Osteocyte (in vitro differentiated cells): ENCODE measurements at regions not wholly inside any gene's neighbourhood (a gene's known extent, or its start where the extent isn't known, plus 50 kb on each side); places are given as distances from the start of the nearest gene placed in this dataset.

Experiments used
- DNase-seq: peaks from one replicate; pipeline ENCODE4 v3.0.0; 2021; ENCODE audit warnings: mixed read lengths; ENCODE audit not compliant: unreplicated experiment; ENCODE audit errors: extremely low spot score
- H3K27ac Mint-ChIP-seq: one replicate; pipeline ENCODE4 v1.8.0; 2021; ENCODE audit warnings: mild to moderate bottlenecking, mixed read lengths; ENCODE audit not compliant: unreplicated experiment
- H3K27me3 Mint-ChIP-seq: one replicate; pipeline ENCODE4 v1.8.0; 2021; ENCODE audit warnings: mixed read lengths; ENCODE audit not compliant: unreplicated experiment
- H3K36me3 Mint-ChIP-seq: one replicate; pipeline ENCODE4 v1.8.0; 2021; ENCODE audit warnings: mixed read lengths; ENCODE audit not compliant: unreplicated experiment
- H3K4me1 Mint-ChIP-seq: one replicate; pipeline ENCODE4 v1.8.0; 2021; ENCODE audit warnings: mixed read lengths; ENCODE audit not compliant: unreplicated experiment
- H3K4me3 Mint-ChIP-seq: one replicate; pipeline ENCODE4 v1.8.0; 2021; ENCODE audit warnings: mild to moderate bottlenecking, moderate library complexity, mixed read lengths; ENCODE audit not compliant: unreplicated experiment
- H3K9me3 Mint-ChIP-seq: one replicate; pipeline ENCODE4 v1.8.0; 2021; ENCODE audit warnings: mixed read lengths; ENCODE audit not compliant: unreplicated experiment
- CTCF ChIP-seq: fragments of 200-600 bp; sonication (generic); IDR thresholded peaks from 2 replicates; pipeline ENCODE4 v1.5.0; 2021; ENCODE audit warnings: antibody characterized with exemption, mild to moderate bottlenecking, moderate library complexity

- no peak overlapping the region for H3K27ac Mint-ChIP-seq
- no peak for TF ChIP-seq CTCF
Observed at GRCh38 chr5:175220549-175220948, 223.4 kb downstream of the DRD1 start.

GRCh38 chr5:175219366-175219765, 224.6 kb downstream of the DRD1 start:
- peaks cover 4% of the 10 kb centered on the region for H3K9me3 Mint-ChIP-seq
- no peak for DNase-seq
- TF ChIP-seq CTCF, result no peak
- H3K4me1 Mint-ChIP-seq, result no peaks in the 10 kb centered on the region
- no peak overlapping the region for H3K27ac Mint-ChIP-seq
- no peaks in the 10 kb centered on the region for H3K27me3 Mint-ChIP-seq
- H3K4me3 Mint-ChIP-seq, result no peak overlapping the region
- no peaks in the 10 kb centered on the region for H3K36me3 Mint-ChIP-seq

More at GRCh38 chr5:175220549-175220948, 223.4 kb downstream of the DRD1 start:
- Mint-ChIP-seq H3K9me3 (peaks cover 4% of the 10 kb centered on the region), H3K4me1 (no peaks in the 10 kb centered on the region), H3K27me3 (no peaks in the 10 kb centered on the region), H3K36me3 (no peaks in the 10 kb centered on the region), H3K4me3 (no peak overlapping the region)
- no peak for DNase-seq

- no peaks in the 10 kb centered on the region for H3K4me1 Mint-ChIP-seq
- no peaks in the 10 kb centered on the region for H3K27me3 Mint-ChIP-seq
- no peak for TF ChIP-seq CTCF
- H3K4me3 Mint-ChIP-seq, result no peak overlapping the region
- H3K9me3 Mint-ChIP-seq, result peaks cover 5% of the 10 kb centered on the region
- no peak for DNase-seq
- H3K27ac Mint-ChIP-seq, result no peak overlapping the region
- no peaks in the 10 kb centered on the region for H3K36me3 Mint-ChIP-seq
Observed at GRCh38 chr5:175216991-175217390, 227.0 kb downstream of the DRD1 start.

- Mint-ChIP-seq H3K4me1 (no peaks in the 10 kb centered on the region), H3K27ac (no peak overlapping the region), H3K9me3 (peaks cover 5% of the 10 kb centered on the region), H3K4me3 (no peak overlapping the region), H3K36me3 (no peaks in the 10 kb centered on the region), H3K27me3 (no peaks in the 10 kb centered on the region)
- no peak for DNase-seq
- no peak for TF ChIP-seq CTCF
Observed at GRCh38 chr5:175215906-175216305, 228.1 kb downstream of the DRD1 start.

GRCh38 chr5:175214152-175214551, 229.8 kb downstream of the DRD1 start:
- no peaks in the 10 kb centered on the region for H3K4me1 Mint-ChIP-seq
- DNase-seq, result no peak
- H3K27me3 Mint-ChIP-seq, result no peaks in the 10 kb centered on the region
- H3K4me3 Mint-ChIP-seq, result no peak overlapping the region
- peaks cover 5% of the 10 kb centered on the region for H3K9me3 Mint-ChIP-seq
- no peak for TF ChIP-seq CTCF
- H3K27ac Mint-ChIP-seq, result no peak overlapping the region
- H3K36me3 Mint-ChIP-seq, result no peaks in the 10 kb centered on the region
